Endothelial cell (in vitro differentiated cells): ENCODE measurements at regions not wholly inside any gene's neighbourhood (a gene's known extent, or its start where the extent isn't known, plus 50 kb on each side); places are given as distances from the start of the nearest gene placed in this dataset.

Experiments
- DNase-seq: peaks from one replicate; pipeline ENCODE4 v3.0.0; 2021; ENCODE audit warnings: low spot score
- H3K27ac Mint-ChIP-seq: one replicate; pipeline ENCODE4 v1.8.0; 2021; ENCODE audit warnings: mixed read lengths, inconsistent platforms; ENCODE audit not compliant: unreplicated experiment
- H3K27me3 Mint-ChIP-seq: one replicate; pipeline ENCODE4 v1.8.0; 2021; ENCODE audit warnings: mild to moderate bottlenecking, moderate library complexity, mixed read lengths, inconsistent platforms; ENCODE audit not compliant: unreplicated experiment
- H3K36me3 Mint-ChIP-seq: one replicate; pipeline ENCODE4 v1.8.0; 2021; ENCODE audit warnings: mild to moderate bottlenecking, low read depth, mixed read lengths, inconsistent platforms; ENCODE audit not compliant: unreplicated experiment
- H3K4me1 Mint-ChIP-seq: one replicate; pipeline ENCODE4 v1.8.0; 2021; ENCODE audit warnings: mild to moderate bottlenecking, mixed read lengths, inconsistent platforms; ENCODE audit not compliant: unreplicated experiment
- H3K4me3 Mint-ChIP-seq: one replicate; pipeline ENCODE4 v1.8.0; 2021; ENCODE audit warnings: mild to moderate bottlenecking, mixed read lengths, inconsistent platforms; ENCODE audit not compliant: unreplicated experiment
- H3K9me3 Mint-ChIP-seq: one replicate; pipeline ENCODE4 v1.8.0; 2021; ENCODE audit warnings: mixed read lengths, inconsistent platforms; ENCODE audit not compliant: unreplicated experiment
- CTCF ChIP-seq: fragments of 200-600 bp; sonication (generic); IDR thresholded peaks from one replicate; pipeline ENCODE4 v1.5.0; 2021; ENCODE audit warnings: antibody characterized with exemption; ENCODE audit not compliant: unreplicated experiment

- DNase-seq, result no peak
- H3K36me3 Mint-ChIP-seq, result no peaks in the 10 kb centered on the region
- no peaks in the 10 kb centered on the region for H3K27me3 Mint-ChIP-seq
- peaks cover 4% of the 10 kb centered on the region for H3K4me1 Mint-ChIP-seq
- H3K9me3 Mint-ChIP-seq, result no peaks in the 10 kb centered on the region
- H3K4me3 Mint-ChIP-seq, result no peak overlapping the region
- no peak overlapping the region for H3K27ac Mint-ChIP-seq
- TF ChIP-seq CTCF, result no peak
Observed at GRCh38 chr3:31187380-31187779, 292.9 kb upstream of the GADL1 start.

- Mint-ChIP-seq H3K27me3 (no peaks in the 10 kb centered on the region), H3K4me3 (no peak overlapping the region)
Observed at GRCh38 chr3:31188112-31188511, 293.7 kb upstream of the GADL1 start.

GRCh38 chr3:31189330-31189729 is 294.9 kb upstream of the GADL1 start:
- Mint-ChIP-seq H3K4me3 (no peak overlapping the region), H3K36me3 (no peaks in the 10 kb centered on the region), H3K4me1 (peaks cover 14% of the 10 kb centered on the region), H3K27me3 (no peaks in the 10 kb centered on the region), H3K9me3 (no peaks in the 10 kb centered on the region), H3K27ac (no peak overlapping the region)
- TF ChIP-seq CTCF, result no peak
- no peak for DNase-seq

More at GRCh38 chr3:31188112-31188511, 293.7 kb upstream of the GADL1 start:
- Mint-ChIP-seq H3K4me1 (peaks cover 5% of the 10 kb centered on the region), H3K9me3 (no peaks in the 10 kb centered on the region), H3K36me3 (no peaks in the 10 kb centered on the region), H3K27ac (no peak overlapping the region)
- no peak for TF ChIP-seq CTCF
- DNase-seq, result no peak

DNA sequence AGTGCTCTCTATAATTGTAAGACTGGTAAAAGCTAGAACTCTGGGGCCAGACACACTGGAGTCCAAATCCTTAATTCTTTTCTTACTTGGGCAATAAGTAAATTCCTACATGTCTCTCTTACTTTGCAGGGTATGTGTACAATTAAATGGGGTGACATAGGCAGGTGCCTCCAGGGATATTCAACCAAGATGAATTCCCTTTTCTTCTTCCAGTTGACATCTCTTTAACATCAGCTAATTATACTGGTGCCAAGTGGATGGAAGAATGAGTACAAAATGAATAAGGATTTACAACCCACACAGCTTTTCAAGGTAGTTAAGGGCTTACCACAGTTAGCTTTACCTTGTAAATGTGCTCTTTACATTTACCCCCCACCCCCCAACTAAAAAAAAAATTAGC is 295.5 kb upstream of the GADL1 start:
- peaks cover 20% of the 10 kb centered on the region for H3K4me1 Mint-ChIP-seq
- TF ChIP-seq CTCF, result no peak
- H3K27me3 Mint-ChIP-seq, result no peaks in the 10 kb centered on the region

GRCh38 chr3:31191354-31191753 is 296.9 kb upstream of the GADL1 start:
- no peaks in the 10 kb centered on the region for H3K9me3 Mint-ChIP-seq
- H3K4me3 Mint-ChIP-seq, result no peak overlapping the region

More for the DNA sequence above, 295.5 kb upstream of the GADL1 start:
- Mint-ChIP-seq H3K36me3 (no peaks in the 10 kb centered on the region), H3K9me3 (no peaks in the 10 kb centered on the region), H3K27ac (no peak overlapping the region), H3K4me3 (no peak overlapping the region)
- no peak for DNase-seq

More at GRCh38 chr3:31191354-31191753, 296.9 kb upstream of the GADL1 start:
- peaks cover 21% of the 10 kb centered on the region for H3K4me1 Mint-ChIP-seq
- H3K27me3 Mint-ChIP-seq, result no peaks in the 10 kb centered on the region
- no peak overlapping the region for H3K27ac Mint-ChIP-seq
- DNase-seq, result no peak
- TF ChIP-seq CTCF, result no peak
- no peaks in the 10 kb centered on the region for H3K36me3 Mint-ChIP-seq
